ENCODE measurements at regions not wholly inside any gene's neighbourhood (a gene's known extent, or its start where the extent isn't known, plus 50 kb on each side); places are given as distances from the start of the nearest gene placed in this dataset.
A peak's percentile ranks its signal among the peaks of the same experiment; 100 is the strongest.

DNA sequence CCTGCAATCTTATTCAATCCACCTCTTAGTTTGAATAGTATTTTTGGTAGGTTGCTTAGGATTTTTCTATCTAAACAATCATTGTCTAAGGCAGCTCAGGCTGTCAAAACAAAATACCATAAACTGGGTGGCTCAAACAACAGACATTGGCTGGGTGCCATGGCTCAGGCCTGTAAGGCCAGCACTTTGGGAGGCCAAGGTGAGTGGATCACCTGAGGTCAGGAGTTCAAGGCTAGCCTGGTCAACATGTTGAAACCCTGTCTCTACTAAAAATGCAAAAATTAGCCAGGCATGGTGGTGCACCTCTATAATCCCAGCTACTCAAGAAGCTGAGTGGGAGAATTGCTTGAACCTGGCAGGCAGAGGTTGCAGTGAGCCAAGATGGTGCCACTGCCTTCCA, 126.7 kb downstream of the CYLD start:
- intact Hi-C loops (cut with DNase I) = no loop called here
- no peaks in the 10 kb centered on the region for H3K4me1 ChIP-seq
- no peaks in the 10 kb centered on the region for H3K27me3 ChIP-seq
- no peak for TF ChIP-seq POLR2A (IDR thresholded peaks at IDR 0.05)
- TF ChIP-seq POLR2AphosphoS5 (IDR thresholded peaks at IDR 0.05; ENCODE audit: insufficient read depth in 1 of 2, low read depth in 1 of 2) = no peak
- DNase-seq (ENCODE audit: extremely low spot score in 2 of 2) = peak; percentile 22 to 58
- H3K36me3 ChIP-seq = no peaks in the 10 kb centered on the region
- no peak overlapping the region for H3K27ac ChIP-seq
- H3K4me3 ChIP-seq = no peak overlapping the region
- no peaks in the 10 kb centered on the region for H3K9me3 ChIP-seq

DNA sequence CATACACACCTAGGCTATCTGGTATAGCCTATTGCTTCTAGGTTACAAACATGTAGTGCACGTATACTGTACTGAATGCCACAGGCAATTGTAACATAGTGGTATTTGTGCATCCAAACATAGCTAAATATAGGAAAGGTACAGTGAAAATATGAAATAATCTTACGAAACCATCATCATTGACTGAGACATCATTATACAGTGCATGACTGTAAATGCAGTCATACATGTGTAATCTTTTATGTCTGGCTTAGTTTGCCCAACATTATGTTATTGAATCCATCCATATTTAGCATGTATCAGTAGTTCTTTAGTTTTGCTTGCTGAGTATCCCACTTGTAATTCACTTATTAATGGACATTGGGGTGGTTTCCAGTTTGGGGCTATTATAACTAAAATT, 124.9 kb downstream of the CYLD start:
- no peak overlapping the region for H3K4me3 ChIP-seq
- H3K36me3 ChIP-seq = no peaks in the 10 kb centered on the region
- no peak for DNase-seq (ENCODE audit: extremely low spot score in 2 of 2)
- intact Hi-C loops (cut with DNase I) = no loop called here
- no peaks in the 10 kb centered on the region for H3K4me1 ChIP-seq
- H3K27me3 ChIP-seq = no peaks in the 10 kb centered on the region
- no peaks in the 10 kb centered on the region for H3K9me3 ChIP-seq
- TF ChIP-seq, protein P1, sequence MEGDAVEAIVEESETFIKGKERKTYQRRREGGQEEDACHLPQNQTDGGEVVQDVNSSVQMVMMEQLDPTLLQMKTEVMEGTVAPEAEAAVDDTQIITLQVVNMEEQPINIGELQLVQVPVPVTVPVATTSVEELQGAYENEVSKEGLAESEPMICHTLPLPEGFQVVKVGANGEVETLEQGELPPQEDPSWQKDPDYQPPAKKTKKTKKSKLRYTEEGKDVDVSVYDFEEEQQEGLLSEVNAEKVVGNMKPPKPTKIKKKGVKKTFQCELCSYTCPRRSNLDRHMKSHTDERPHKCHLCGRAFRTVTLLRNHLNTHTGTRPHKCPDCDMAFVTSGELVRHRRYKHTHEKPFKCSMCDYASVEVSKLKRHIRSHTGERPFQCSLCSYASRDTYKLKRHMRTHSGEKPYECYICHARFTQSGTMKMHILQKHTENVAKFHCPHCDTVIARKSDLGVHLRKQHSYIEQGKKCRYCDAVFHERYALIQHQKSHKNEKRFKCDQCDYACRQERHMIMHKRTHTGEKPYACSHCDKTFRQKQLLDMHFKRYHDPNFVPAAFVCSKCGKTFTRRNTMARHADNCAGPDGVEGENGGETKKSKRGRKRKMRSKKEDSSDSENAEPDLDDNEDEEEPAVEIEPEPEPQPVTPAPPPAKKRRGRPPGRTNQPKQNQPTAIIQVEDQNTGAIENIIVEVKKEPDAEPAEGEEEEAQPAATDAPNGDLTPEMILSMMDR (IDR thresholded peaks at IDR 0.05) = no peak
- no peak for TF ChIP-seq POLR2AphosphoS5 (IDR thresholded peaks at IDR 0.05; ENCODE audit: insufficient read depth in 1 of 2, low read depth in 1 of 2)
- TF ChIP-seq POLR2A (IDR thresholded peaks at IDR 0.05) = no peak
- no peak overlapping the region for H3K27ac ChIP-seq

DNA sequence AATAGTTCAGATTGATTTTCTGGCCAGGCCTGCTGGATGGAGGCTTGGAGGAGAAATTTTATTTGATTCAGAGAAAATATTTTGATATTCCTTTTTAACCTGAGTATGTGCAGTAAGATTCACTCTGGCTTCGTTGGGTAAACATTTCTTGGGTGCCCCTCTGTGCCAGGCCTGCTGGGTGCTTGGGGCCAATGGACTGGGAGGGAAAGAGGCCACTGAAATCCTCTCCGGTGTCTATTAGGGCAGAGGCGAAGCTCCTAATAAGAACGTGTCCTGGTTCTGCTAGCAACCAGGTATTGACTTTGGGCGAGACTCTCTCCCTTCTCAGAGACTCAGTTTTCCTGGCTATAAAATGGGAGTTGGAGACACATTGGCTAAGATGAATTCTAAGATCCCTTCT, 122.5 kb downstream of the CYLD start:
- no peaks in the 10 kb centered on the region for H3K4me1 ChIP-seq
- H3K4me3 ChIP-seq = no peak overlapping the region
- H3K27me3 ChIP-seq = no peaks in the 10 kb centered on the region
- H3K27ac ChIP-seq = no peak overlapping the region
- peak; percentile 65 to 77 for DNase-seq (ENCODE audit: extremely low spot score in 2 of 2)
- TF ChIP-seq POLR2AphosphoS5 (IDR thresholded peaks at IDR 0.05; ENCODE audit: insufficient read depth in 1 of 2, low read depth in 1 of 2) = no peak
- TF ChIP-seq POLR2A (IDR thresholded peaks at IDR 0.05) = no peak
- TF ChIP-seq, protein P1 (IDR thresholded peaks at IDR 0.05) = no peak
- intact Hi-C loops (cut with DNase I) = no loop called here
- no peaks in the 10 kb centered on the region for H3K36me3 ChIP-seq
- no peaks in the 10 kb centered on the region for H3K9me3 ChIP-seq

DNA sequence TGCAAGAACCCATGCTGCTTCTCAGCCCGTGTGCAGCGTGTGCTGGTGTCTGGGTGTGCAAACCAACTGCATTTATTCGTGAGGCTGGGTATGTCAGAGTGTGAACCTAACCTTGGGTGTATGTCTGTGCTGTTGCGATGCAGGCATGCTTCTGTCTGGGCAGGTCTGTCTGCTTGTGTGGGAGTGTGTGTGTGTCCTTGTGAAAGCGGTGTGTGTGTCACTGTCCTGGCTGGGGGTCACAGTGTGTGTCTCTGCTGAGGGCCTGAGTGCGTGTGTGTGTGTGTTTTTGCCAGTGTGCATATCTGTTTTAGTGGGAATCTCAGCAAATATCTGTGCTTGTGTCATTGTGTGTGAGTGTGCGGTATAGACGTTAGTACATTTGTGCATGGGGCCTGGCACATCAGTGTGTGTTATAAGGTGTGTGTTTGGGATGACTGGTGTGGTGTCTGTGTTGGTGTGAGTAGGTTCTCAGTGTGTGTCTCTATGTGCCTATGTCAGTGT, 121.8 kb downstream of the CYLD start:
- peak; percentile 76 to 79 for DNase-seq (ENCODE audit: extremely low spot score in 2 of 2)
- Histone ChIP-seq H3K9me3 (no peaks in the 10 kb centered on the region), H3K36me3 (no peaks in the 10 kb centered on the region), H3K4me1 (no peaks in the 10 kb centered on the region), H3K27ac (no peak overlapping the region), H3K27me3 (no peaks in the 10 kb centered on the region), H3K4me3 (no peak overlapping the region)
- intact Hi-C loops (cut with DNase I) = no loop called here
- TF ChIP-seq POLR2AphosphoS5 (IDR thresholded peaks at IDR 0.05; ENCODE audit: insufficient read depth in 1 of 2, low read depth in 1 of 2) (no peak), POLR2A (IDR thresholded peaks at IDR 0.05) (no peak)
- TF ChIP-seq, protein P1 (IDR thresholded peaks at IDR 0.05) = no peak

DNA sequence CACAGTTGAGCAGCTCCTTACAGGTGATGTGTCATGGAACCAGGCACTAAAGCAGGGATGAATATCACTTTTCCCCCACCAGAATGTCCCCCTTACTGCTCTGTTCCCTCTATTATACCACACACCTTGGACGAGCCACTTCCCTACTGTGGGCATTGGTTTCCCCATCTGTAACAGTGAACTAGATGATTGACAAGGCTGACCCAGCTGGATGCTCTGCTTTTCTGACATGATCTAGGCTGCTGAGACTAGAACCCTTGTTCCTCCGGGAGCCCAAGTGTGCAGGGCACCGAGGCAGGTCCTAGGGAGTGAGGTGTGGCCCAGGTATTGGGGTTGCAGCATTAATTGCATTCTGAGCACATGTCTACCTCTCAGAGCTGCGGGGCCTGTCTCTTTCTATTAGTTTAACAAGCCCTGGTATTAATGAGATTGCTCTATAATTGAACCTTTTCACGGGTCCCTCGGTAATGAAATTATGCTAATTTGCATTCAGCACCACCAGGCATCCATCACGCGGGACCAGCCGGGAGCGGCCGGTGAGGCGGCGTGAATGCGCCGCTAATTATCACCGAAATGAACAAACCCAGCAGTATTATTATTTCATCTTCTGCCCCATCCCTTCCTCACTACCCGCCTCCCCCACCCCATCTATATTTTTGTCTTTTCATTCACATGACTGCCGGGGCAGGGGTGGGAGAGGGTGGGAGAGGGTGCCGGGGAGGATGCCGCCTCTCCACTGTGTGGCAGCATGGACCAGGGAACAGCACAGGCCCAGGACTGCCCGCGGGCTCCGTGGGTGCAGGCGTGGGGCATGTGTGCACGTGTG, 121.1 kb downstream of the CYLD start:
- DNase-seq (ENCODE audit: extremely low spot score in 2 of 2) = peak; percentile 58 to 77
- intact Hi-C loops (cut with DNase I) = no loop called here
- no peak for TF ChIP-seq POLR2A (IDR thresholded peaks at IDR 0.05)
- TF ChIP-seq, protein P1 (IDR thresholded peaks at IDR 0.05) = no peak
- TF ChIP-seq POLR2AphosphoS5 (IDR thresholded peaks at IDR 0.05; ENCODE audit: insufficient read depth in 1 of 2, low read depth in 1 of 2) = no peak

More for the DNA sequence above, 121.1 kb downstream of the CYLD start:
- Histone ChIP-seq H3K27ac (no peak overlapping the region), H3K36me3 (no peaks in the 10 kb centered on the region), H3K9me3 (no peaks in the 10 kb centered on the region), H3K27me3 (no peaks in the 10 kb centered on the region), H3K4me3 (no peak overlapping the region), H3K4me1 (no peaks in the 10 kb centered on the region)
